SK-N-SH (cell line): ENCODE measurements at regions not wholly inside any gene's neighbourhood (a gene's known extent, or its start where the extent isn't known, plus 50 kb on each side); places are given as distances from the start of the nearest gene placed in this dataset.

Source experiments
- CTCF ChIA-PET: fragments of 300-600, 350-600 bp; formaldehyde crosslinking; extraction: SDS; loops from one replicate; lab custom pipeline; 2021; lab: Yijun Ruan, JAX
- POLR2A ChIA-PET: fragments of 350-600 bp; sonication (Branson Sonifier 250); formaldehyde crosslinking; extraction: SDS; loops from one replicate; lab custom pipeline; 2020; ENCODE audit warnings: antibody characterized with exemption, inconsistent platforms; lab: Yijun Ruan, JAX
- DNase-seq: peaks from one replicate; pipeline ENCODE4 v3.0.0; 2012
- H2AFZ ChIP-seq: fragments of 200-600 bp; sonication (generic); 2 replicates; pipeline ENCODE4 v1.8.1; 2016; ENCODE audit warnings: antibody characterized with exemption, mild to moderate bottlenecking, low read depth
- H3F3A ChIP-seq: fragments of 200-600 bp; sonication (generic); replicated peaks from 2 replicates; pipeline ENCODE3; 2016; ENCODE audit warnings: antibody characterized with exemption, mild to moderate bottlenecking; ENCODE audit not compliant: insufficient read depth
- H3K27ac ChIP-seq, 2 experiments: fragments of 200-500 bp in 1 of 2; fragments of 200-600 bp in 1 of 2; sonication (Bioruptor generic) in 1 of 2; sonication (generic), shearing (Covaris generic) in 1 of 2; 2 replicates each; pipeline versions ENCODE4 v1.5.1 to v1.6.1; 2014 to 2016; ENCODE audit warnings: low read depth in 2 of 2, inconsistent platforms in 1 of 2, low read length in 1 of 2, mild to moderate bottlenecking in 1 of 2, mixed read lengths in 1 of 2
- H3K27me3 ChIP-seq: fragments of 200-600 bp; sonication (generic), shearing (Covaris generic); 2 replicates; pipeline ENCODE4 v1.6.1; 2016; ENCODE audit warnings: mixed run types; ENCODE audit not compliant: insufficient read depth
- H3K36me3 ChIP-seq, 2 experiments: fragments of 200-500 bp in 1 of 2; fragments of 200-600 bp in 1 of 2; sonication (Bioruptor generic) in 1 of 2; sonication (generic) in 1 of 2; replicated peaks in 1 of 2; 2 replicates each; pipeline versions ENCODE3 to v1.5.1; 2014 to 2016; ENCODE audit warnings: low read length in 1 of 2, mild to moderate bottlenecking in 1 of 2; ENCODE audit not compliant: insufficient read depth in 2 of 2, control insufficient read depth in 1 of 2
- H3K4me1 ChIP-seq, 2 experiments: fragments of 200-500 bp in 1 of 2; fragments of 200-600 bp in 1 of 2; sonication (Bioruptor generic) in 1 of 2; sonication (generic), shearing (Covaris generic) in 1 of 2; 2 replicates each; pipeline versions ENCODE4 v1.5.1 to v1.6.1; 2014 to 2016; ENCODE audit warnings: low read depth in 1 of 2, low read length in 1 of 2, mixed run types in 1 of 2; ENCODE audit not compliant: insufficient read depth in 2 of 2, control insufficient read depth in 1 of 2
- H3K4me2 ChIP-seq: fragments of 200-600 bp; sonication (generic), shearing (Covaris generic); 2 replicates; pipeline ENCODE4 v1.6.1; 2017; ENCODE audit warnings: mixed run types
- H3K4me3 ChIP-seq, 2 experiments: fragments of 200-500 bp in 1 of 2; fragments of 200-600 bp in 1 of 2; sonication (Bioruptor generic) in 1 of 2; sonication (generic), shearing (Covaris generic) in 1 of 2; 2 replicates each; pipeline versions ENCODE4 v1.5.1 to v1.8.1; 2014 to 2016; ENCODE audit warnings: low read depth in 2 of 2, inconsistent platforms in 1 of 2, low read length in 1 of 2, mild to moderate bottlenecking in 1 of 2, mixed read lengths in 1 of 2, moderate library complexity in 1 of 2
- H3K79me2 ChIP-seq: fragments of 200-600 bp; sonication (generic); 2 replicates; pipeline ENCODE4 v1.8.1; 2017; ENCODE audit warnings: mild to moderate bottlenecking; ENCODE audit not compliant: insufficient read depth
- H3K9ac ChIP-seq: fragments of 200-600 bp; sonication (generic); 2 replicates; pipeline ENCODE4 v1.6.1; 2017; ENCODE audit warnings: mixed run types
- H3K9me2 ChIP-seq: fragments of 200-600 bp; sonication (generic); 2 replicates; pipeline ENCODE4 v1.6.1; 2017; ENCODE audit warnings: mixed run types
- H3K9me3 ChIP-seq: fragments of 200-600 bp; sonication (generic); 2 replicates; pipeline ENCODE4 v1.6.1; 2017; ENCODE audit warnings: mixed run types, mild to moderate bottlenecking, moderate library complexity
- H4K20me1 ChIP-seq: fragments of 200-600 bp; sonication (generic); 2 replicates; pipeline ENCODE4 v1.6.1; 2017; ENCODE audit warnings: mild to moderate bottlenecking, mixed run types; ENCODE audit not compliant: insufficient read depth
- ELF1 ChIP-seq: IDR thresholded peaks from 2 replicates; pipeline ENCODE4 v1.4.0; 2012
- EZH2phosphoT487 ChIP-seq: fragments of 200-600 bp; sonication (generic); IDR thresholded peaks from 2 replicates; pipeline ENCODE4 v1.6.1; 2017; ENCODE audit warnings: low read depth, mixed run types, mild to moderate bottlenecking, antibody characterized with exemption, moderate library complexity, borderline replicate concordance
- FOSL2 ChIP-seq: IDR thresholded peaks from 2 replicates; pipeline ENCODE4 v1.4.0; 2012; ENCODE audit warnings: low read depth, mild to moderate bottlenecking, moderate library complexity, borderline replicate concordance
- FOXM1 ChIP-seq: IDR thresholded peaks from 2 replicates; pipeline ENCODE4 v1.4.0; 2012; ENCODE audit warnings: low read depth, mild to moderate bottlenecking
- GABPA ChIP-seq: IDR thresholded peaks from 2 replicates; pipeline ENCODE4 v1.4.0; 2012; ENCODE audit warnings: low read depth, mild to moderate bottlenecking
- GATA2 ChIP-seq: sonication (generic); formaldehyde crosslinking; IDR thresholded peaks from 2 replicates; pipeline ENCODE4 v1.5.0; 2020; ENCODE audit warnings: mild to moderate bottlenecking, missing genetic modification reagents
- JUND ChIP-seq: IDR thresholded peaks from 2 replicates; pipeline ENCODE4 v1.4.0; 2012
- RCOR1 ChIP-seq: fragments of 150-350 bp; IDR thresholded peaks from 2 replicates; pipeline ENCODE4 v1.6.1; 2017; ENCODE audit warnings: antibody characterized with exemption, low read length
- RXRA ChIP-seq: IDR thresholded peaks from 2 replicates; pipeline ENCODE4 v1.4.0; 2012; ENCODE audit warnings: low read depth, mild to moderate bottlenecking, borderline replicate concordance
- SMC3 ChIP-seq: IDR thresholded peaks from 2 replicates; pipeline ENCODE4 v1.6.1; 2012; ENCODE audit warnings: low read depth, low read length, improper control_type of control experiment
- TAF1 ChIP-seq: IDR thresholded peaks from 2 replicates; pipeline ENCODE4 v1.6.1; 2012; ENCODE audit warnings: low read depth, mild to moderate bottlenecking, low read length, moderate library complexity, borderline replicate concordance
- TCF12 ChIP-seq: IDR thresholded peaks from 2 replicates; pipeline ENCODE4 v1.4.0; 2012
- TEAD4 ChIP-seq: IDR thresholded peaks from 2 replicates; pipeline ENCODE4 v1.4.0; 2012; ENCODE audit warnings: mild to moderate bottlenecking, borderline replicate concordance; ENCODE audit not compliant: insufficient read depth
- WGBS: methylation state at CpG from one replicate; pipeline ENCODE4 v1.1.6; 2017; ENCODE audit warnings: low lambda C conversion rate; 5-methylcytosine and 5-hydroxymethylcytosine counted together
- TF ChIP-seq, protein P1 (sequence below): IDR thresholded peaks from 2 replicates; pipeline ENCODE4 v1.4.0; 2012; ENCODE audit warnings: low read depth, borderline replicate concordance
- TF ChIP-seq, protein P2 (sequence below): fragments of 150-350 bp; IDR thresholded peaks from 2 replicates; pipeline ENCODE4 v1.6.1; 2017; ENCODE audit warnings: antibody characterized with exemption, low read length, low read depth, borderline replicate concordance
- TF ChIP-seq, protein P3 (sequence below): IDR thresholded peaks from 2 replicates; pipeline ENCODE4; 2012
- TF ChIP-seq, protein P4 (sequence below): fragments of 200-600 bp; sonication (generic); IDR thresholded peaks from 2 replicates; pipeline ENCODE4 v1.6.1; 2017; ENCODE audit warnings: antibody characterized with exemption, mild to moderate bottlenecking, moderate library complexity

DNA sequence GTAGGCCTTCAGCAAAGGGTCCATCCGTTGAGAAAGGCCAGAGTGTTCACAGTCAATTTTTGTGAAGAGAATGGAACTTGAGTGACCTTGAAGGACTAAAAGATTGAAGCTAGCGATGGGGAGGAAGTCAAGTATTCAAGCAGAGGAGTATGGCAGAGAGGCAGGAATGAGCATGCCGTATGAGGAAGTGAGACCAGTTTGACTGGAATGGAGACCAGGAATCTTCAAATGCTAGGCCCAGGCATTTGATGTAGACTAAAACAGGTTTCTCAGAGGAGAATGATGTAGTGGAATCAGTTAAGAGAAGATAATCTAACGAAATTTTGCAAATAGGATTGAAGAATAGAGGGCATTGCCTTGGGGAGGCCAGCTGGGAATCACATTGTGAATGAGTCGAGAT is 90.4 kb upstream of the SEMA6A start:
- Histone ChIP-seq H3K9ac (no peak overlapping the region), H3K36me3 (no peaks in the 10 kb centered on the region), H3K27me3 (no peaks in the 10 kb centered on the region), H3K4me2 (no peak overlapping the region), H3K27ac (no peak overlapping the region), H3K9me2 (no peaks in the 10 kb centered on the region), H3F3A (no peaks in the 10 kb centered on the region), H3K79me2 (no peaks in the 10 kb centered on the region), H3K4me3 (no peak overlapping the region), H2AFZ (no peak overlapping the region), H4K20me1 (no peaks in the 10 kb centered on the region), H3K9me3 (no peaks in the 10 kb centered on the region), H3K4me1 (no peaks in the 10 kb centered on the region)
- no peak for DNase-seq
- TF ChIP-seq, protein P1, sequence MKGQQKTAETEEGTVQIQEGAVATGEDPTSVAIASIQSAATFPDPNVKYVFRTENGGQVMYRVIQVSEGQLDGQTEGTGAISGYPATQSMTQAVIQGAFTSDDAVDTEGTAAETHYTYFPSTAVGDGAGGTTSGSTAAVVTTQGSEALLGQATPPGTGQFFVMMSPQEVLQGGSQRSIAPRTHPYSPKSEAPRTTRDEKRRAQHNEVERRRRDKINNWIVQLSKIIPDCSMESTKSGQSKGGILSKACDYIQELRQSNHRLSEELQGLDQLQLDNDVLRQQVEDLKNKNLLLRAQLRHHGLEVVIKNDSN = no peak
- TF ChIP-seq TEAD4 = no peak
- TF ChIP-seq ELF1 = no peak
- TF ChIP-seq JUND = no peak
- no peak for TF ChIP-seq RCOR1
- no peak for TF ChIP-seq FOXM1
- TF ChIP-seq SMC3 = no peak
- TF ChIP-seq, protein P2, sequence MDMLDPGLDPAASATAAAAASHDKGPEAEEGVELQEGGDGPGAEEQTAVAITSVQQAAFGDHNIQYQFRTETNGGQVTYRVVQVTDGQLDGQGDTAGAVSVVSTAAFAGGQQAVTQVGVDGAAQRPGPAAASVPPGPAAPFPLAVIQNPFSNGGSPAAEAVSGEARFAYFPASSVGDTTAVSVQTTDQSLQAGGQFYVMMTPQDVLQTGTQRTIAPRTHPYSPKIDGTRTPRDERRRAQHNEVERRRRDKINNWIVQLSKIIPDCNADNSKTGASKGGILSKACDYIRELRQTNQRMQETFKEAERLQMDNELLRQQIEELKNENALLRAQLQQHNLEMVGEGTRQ = no peak
- TF ChIP-seq, protein P3, sequence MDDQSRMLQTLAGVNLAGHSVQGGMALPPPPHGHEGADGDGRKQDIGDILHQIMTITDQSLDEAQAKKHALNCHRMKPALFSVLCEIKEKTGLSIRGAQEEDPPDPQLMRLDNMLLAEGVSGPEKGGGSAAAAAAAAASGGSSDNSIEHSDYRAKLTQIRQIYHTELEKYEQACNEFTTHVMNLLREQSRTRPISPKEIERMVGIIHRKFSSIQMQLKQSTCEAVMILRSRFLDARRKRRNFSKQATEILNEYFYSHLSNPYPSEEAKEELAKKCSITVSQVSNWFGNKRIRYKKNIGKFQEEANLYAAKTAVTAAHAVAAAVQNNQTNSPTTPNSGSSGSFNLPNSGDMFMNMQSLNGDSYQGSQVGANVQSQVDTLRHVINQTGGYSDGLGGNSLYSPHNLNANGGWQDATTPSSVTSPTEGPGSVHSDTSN = no peak
- no peak for TF ChIP-seq RXRA
- TF ChIP-seq GATA2 = no peak
- no peak for TF ChIP-seq FOSL2
- TF ChIP-seq TCF12 = no peak
- TF ChIP-seq GABPA = no peak
- no peak for TF ChIP-seq EZH2phosphoT487
- TF ChIP-seq, protein P4, sequence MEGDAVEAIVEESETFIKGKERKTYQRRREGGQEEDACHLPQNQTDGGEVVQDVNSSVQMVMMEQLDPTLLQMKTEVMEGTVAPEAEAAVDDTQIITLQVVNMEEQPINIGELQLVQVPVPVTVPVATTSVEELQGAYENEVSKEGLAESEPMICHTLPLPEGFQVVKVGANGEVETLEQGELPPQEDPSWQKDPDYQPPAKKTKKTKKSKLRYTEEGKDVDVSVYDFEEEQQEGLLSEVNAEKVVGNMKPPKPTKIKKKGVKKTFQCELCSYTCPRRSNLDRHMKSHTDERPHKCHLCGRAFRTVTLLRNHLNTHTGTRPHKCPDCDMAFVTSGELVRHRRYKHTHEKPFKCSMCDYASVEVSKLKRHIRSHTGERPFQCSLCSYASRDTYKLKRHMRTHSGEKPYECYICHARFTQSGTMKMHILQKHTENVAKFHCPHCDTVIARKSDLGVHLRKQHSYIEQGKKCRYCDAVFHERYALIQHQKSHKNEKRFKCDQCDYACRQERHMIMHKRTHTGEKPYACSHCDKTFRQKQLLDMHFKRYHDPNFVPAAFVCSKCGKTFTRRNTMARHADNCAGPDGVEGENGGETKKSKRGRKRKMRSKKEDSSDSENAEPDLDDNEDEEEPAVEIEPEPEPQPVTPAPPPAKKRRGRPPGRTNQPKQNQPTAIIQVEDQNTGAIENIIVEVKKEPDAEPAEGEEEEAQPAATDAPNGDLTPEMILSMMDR = no peak
- TF ChIP-seq TAF1 = no peak
- ChIA-PET POLR2A (no interaction called here), CTCF (interaction anchor here (0.9 kb wide), 1 partner anchor 196 kb away, joined by 4 read pairs; no protein-coding TSS in a partner anchor)
- WGBS = 14% methylated on average over 5 of the region's 5 CpGs
